Caco-2 (cell line): ENCODE measurements at regions not wholly inside any gene's neighbourhood (a gene's known extent, or its start where the extent isn't known, plus 50 kb on each side); places are given as distances from the start of the nearest gene placed in this dataset.

Experiments used
- BruUV-seq: library from RNA; stranded (reverse); fragments of 400-500 nt; replicated peaks from 2 replicates; lab custom pipeline; 2021; lab: Mats Ljungman, UMichigan
- CTCF ChIA-PET: fragments of 300-600 bp; sonication (Branson Sonifier 250); formaldehyde crosslinking; loops from one replicate; lab custom pipeline; 2022; ENCODE audit warnings: antibody characterized with exemption; lab: Charles Lee
- POLR2A ChIA-PET: fragments of 300-600 bp; sonication (Branson Sonifier 250); formaldehyde crosslinking; loops from one replicate; lab custom pipeline; 2022; ENCODE audit warnings: antibody characterized with exemption; lab: Charles Lee
- DNase-seq, 2 experiments: peaks; one replicate each; pipeline versions ENCODE4 v3.0.0 to v3.0.0-alpha.2; 2020 to 2022
- H3K27me3 ChIP-seq: replicated peaks from 2 replicates; pipeline ENCODE4 v1.6.0; 2011; ENCODE audit warnings: low read length; ENCODE audit not compliant: control insufficient read depth, insufficient read depth
- H3K36me3 ChIP-seq: 2 replicates; pipeline ENCODE4 v1.5.1; 2011; ENCODE audit warnings: low read length; ENCODE audit not compliant: control insufficient read depth, insufficient read depth
- H3K4me1 ChIP-seq: fragments of 250-450 bp; sonication (Bioruptor Pico); 2 replicates; pipeline ENCODE4 v1.5.1; 2020; ENCODE audit warnings: mild to moderate bottlenecking
- H3K4me3 ChIP-seq: 2 replicates; pipeline ENCODE4 v1.5.1; 2011; ENCODE audit warnings: low read depth, mild to moderate bottlenecking, control low read depth, low read length
- H3K9me3 ChIP-seq: fragments of 250-450 bp; sonication (Bioruptor Pico); 2 replicates; pipeline ENCODE4 v1.5.1; 2020; ENCODE audit warnings: mild to moderate bottlenecking, moderate library complexity
- H3K27ac Mint-ChIP-seq: one replicate; pipeline ENCODE4 v1.8.0; 2022; ENCODE audit warnings: mixed read lengths; ENCODE audit not compliant: unreplicated experiment
- H3K27me3 Mint-ChIP-seq: one replicate; pipeline ENCODE4 v1.8.0; 2022; ENCODE audit warnings: mixed read lengths; ENCODE audit not compliant: insufficient read depth, unreplicated experiment
- H3K36me3 Mint-ChIP-seq: one replicate; pipeline ENCODE4 v1.8.0; 2022; ENCODE audit warnings: mild to moderate bottlenecking, mixed read lengths; ENCODE audit not compliant: insufficient read depth, unreplicated experiment
- H3K4me1 Mint-ChIP-seq: one replicate; pipeline ENCODE4 v1.8.0; 2022; ENCODE audit warnings: low read depth, mixed read lengths; ENCODE audit not compliant: unreplicated experiment
- H3K4me3 Mint-ChIP-seq: one replicate; pipeline ENCODE4 v1.8.0; 2022; ENCODE audit warnings: mild to moderate bottlenecking, moderate library complexity, mixed read lengths; ENCODE audit not compliant: unreplicated experiment
- H3K9me3 Mint-ChIP-seq: one replicate; pipeline ENCODE4 v1.8.0; 2022; ENCODE audit warnings: mixed read lengths; ENCODE audit not compliant: unreplicated experiment
- CTCF ChIP-seq, 2 experiments: fragments of 200-600 bp in 1 of 2; IDR thresholded peaks; 1 replicate in 1 of 2; 2 replicates in 1 of 2; pipeline versions ENCODE4 v1.5.1 to v1.8.0; 2011 to 2022; ENCODE audit warnings: antibody characterized with exemption in 1 of 2, control low read depth in 1 of 2, inconsistent platforms in 1 of 2, low read depth in 1 of 2, low read length in 1 of 2, mild to moderate bottlenecking in 1 of 2, moderate library complexity in 1 of 2; ENCODE audit not compliant: insufficient read depth in 1 of 2, severe bottlenecking in 1 of 2, unreplicated experiment in 1 of 2
- intact Hi-C: fragments of 100-400 bp; cut with micrococcal nuclease; formaldehyde crosslinking; loops from one replicate; pipeline ENCODE4 v1.10.0; 2022; ENCODE audit not compliant: unreplicated experiment

GRCh38 chr19:30997222-30997621 is 352.0 kb downstream of the TSHZ3 start:
- intact Hi-C loops = no loop called here
- Histone ChIP-seq H3K27me3 (no peaks in the 10 kb centered on the region), H3K4me3 (no peak overlapping the region), H3K9me3 (no peaks in the 10 kb centered on the region), H3K4me1 (no peaks in the 10 kb centered on the region), H3K36me3 (no peaks in the 10 kb centered on the region)
- peaks cover 5% of the 10 kb centered on the region for H3K27me3 Mint-ChIP-seq
- H3K36me3 Mint-ChIP-seq = no peaks in the 10 kb centered on the region
- H3K4me1 Mint-ChIP-seq = no peaks in the 10 kb centered on the region
- H3K4me3 Mint-ChIP-seq = no peak overlapping the region
- POLR2A ChIA-PET = no interaction called here
- H3K27ac Mint-ChIP-seq = no peak overlapping the region
- TF ChIP-seq CTCF (IDR thresholded peaks at IDR 0.05; ENCODE audit: insufficient read depth in 1 of 2, low read depth in 1 of 2, low read length in 1 of 2, severe bottlenecking in 1 of 2, unreplicated experiment in 1 of 2) = no peak
- CTCF ChIA-PET = no interaction called here
- no peaks in the 10 kb centered on the region for H3K9me3 Mint-ChIP-seq
- no peak for DNase-seq
- BruUV-seq = no TSS peak

DNA sequence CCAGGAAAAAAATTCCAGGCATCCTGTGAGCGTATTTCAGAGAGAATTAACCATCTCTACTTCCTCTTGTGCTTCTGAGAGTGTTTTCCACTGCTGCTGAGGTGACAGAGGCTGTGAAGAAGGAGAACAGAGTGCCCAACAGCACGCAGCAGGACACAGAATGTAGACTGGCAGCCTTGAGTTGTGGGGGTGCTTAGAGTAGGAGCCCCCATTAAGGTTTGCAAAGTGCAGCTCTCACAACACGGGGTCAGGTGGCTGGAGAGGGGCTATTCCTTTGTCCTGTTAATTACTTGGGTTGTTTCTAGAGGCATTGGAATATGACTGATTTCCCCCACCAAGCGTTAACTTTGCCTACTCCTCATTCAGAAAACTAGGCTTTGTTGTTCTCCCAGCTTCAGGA is 370.6 kb downstream of the TSHZ3 start:
- ChIA-PET CTCF (no interaction called here), POLR2A (no interaction called here)
- no peaks in the 10 kb centered on the region for H3K27me3 ChIP-seq
- Mint-ChIP-seq H3K27ac (no peak overlapping the region), H3K36me3 (no peaks in the 10 kb centered on the region), H3K4me1 (no peaks in the 10 kb centered on the region), H3K27me3 (peaks cover 3% of the 10 kb centered on the region), H3K9me3 (no peaks in the 10 kb centered on the region), H3K4me3 (no peak overlapping the region)
- no peak for TF ChIP-seq CTCF (IDR thresholded peaks at IDR 0.05; ENCODE audit: insufficient read depth in 1 of 2, low read depth in 1 of 2, low read length in 1 of 2, severe bottlenecking in 1 of 2, unreplicated experiment in 1 of 2)
- H3K4me1 ChIP-seq = no peaks in the 10 kb centered on the region
- no TSS peak for BruUV-seq
- H3K4me3 ChIP-seq = no peak overlapping the region
- no peak for DNase-seq
- no peaks in the 10 kb centered on the region for H3K36me3 ChIP-seq
- peaks cover 10% of the 10 kb centered on the region for H3K9me3 ChIP-seq
- intact Hi-C loops = no loop called here

DNA sequence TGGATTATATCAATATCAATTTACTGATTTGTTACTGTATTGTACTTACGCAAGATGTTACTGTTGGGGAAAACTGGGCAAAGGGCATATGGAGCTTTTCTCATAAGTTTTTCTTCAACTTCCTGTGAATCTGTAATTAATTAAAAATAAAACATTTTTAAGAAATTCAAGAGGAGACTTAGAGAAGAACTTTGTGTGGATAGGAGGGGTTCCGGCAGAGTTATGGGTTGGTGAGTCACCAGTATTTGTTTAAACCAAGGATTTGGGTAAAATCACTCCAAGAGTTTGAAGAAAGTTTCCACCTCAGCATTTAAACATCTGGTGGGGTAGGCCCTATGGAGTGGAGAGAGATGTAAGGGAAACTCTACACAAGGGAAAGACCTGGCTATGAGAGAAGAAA is 379.6 kb downstream of the TSHZ3 start:
- H3K36me3 Mint-ChIP-seq = no peaks in the 10 kb centered on the region
- Histone ChIP-seq H3K4me1 (no peaks in the 10 kb centered on the region), H3K9me3 (no peaks in the 10 kb centered on the region), H3K36me3 (no peaks in the 10 kb centered on the region), H3K27me3 (no peaks in the 10 kb centered on the region), H3K4me3 (no peak overlapping the region)
- CTCF ChIA-PET = no interaction called here
- peaks cover 8% of the 10 kb centered on the region for H3K27me3 Mint-ChIP-seq
- no peak for TF ChIP-seq CTCF (IDR thresholded peaks at IDR 0.05; ENCODE audit: insufficient read depth in 1 of 2, low read depth in 1 of 2, low read length in 1 of 2, severe bottlenecking in 1 of 2, unreplicated experiment in 1 of 2)
- H3K4me1 Mint-ChIP-seq = no peaks in the 10 kb centered on the region
- BruUV-seq = no TSS peak
- H3K27ac Mint-ChIP-seq = no peak overlapping the region
- no peak for DNase-seq
- H3K4me3 Mint-ChIP-seq = no peak overlapping the region
- intact Hi-C loops = no loop called here
- no peaks in the 10 kb centered on the region for H3K9me3 Mint-ChIP-seq
- POLR2A ChIA-PET = no interaction called here
